NCI-H2029 (cell line): ENCODE measurements at regions not wholly inside any gene's neighbourhood (a gene's known extent, or its start where the extent isn't known, plus 50 kb on each side); places are given as distances from the start of the nearest gene placed in this dataset.

ENCODE experiments used
- DNase-seq: peaks from one replicate; lab custom pipeline; 2025; lab: John Stamatoyannopoulos, UW

DNA sequence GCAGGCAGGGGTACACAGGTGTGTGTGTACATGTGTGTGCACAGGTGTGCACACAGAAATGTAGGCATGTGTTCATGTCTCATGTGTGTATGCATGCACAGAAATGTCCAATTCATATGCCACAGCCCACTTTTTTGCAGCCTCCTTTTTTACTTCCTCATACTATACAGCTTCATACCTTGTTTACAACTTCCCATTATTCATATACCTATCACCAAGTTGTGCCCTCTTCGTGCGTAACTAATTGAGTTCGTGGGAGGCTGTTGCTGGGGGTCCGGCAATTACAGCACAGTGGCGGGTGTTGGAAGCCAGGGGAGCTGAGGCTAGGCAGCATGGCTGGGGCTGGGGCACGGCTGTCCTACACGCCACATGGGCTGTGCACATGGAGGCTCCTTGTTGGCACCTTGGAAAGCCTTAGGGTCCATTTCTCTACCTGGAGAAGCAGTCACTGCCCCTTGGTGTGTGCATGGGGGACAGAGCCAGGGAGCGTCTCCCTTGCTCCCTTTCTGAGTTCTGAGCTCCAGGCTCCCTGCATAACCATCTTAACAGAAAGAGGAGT lies 266.7 kb downstream of the ENGASE start:
- no peak for DNase-seq

DNA sequence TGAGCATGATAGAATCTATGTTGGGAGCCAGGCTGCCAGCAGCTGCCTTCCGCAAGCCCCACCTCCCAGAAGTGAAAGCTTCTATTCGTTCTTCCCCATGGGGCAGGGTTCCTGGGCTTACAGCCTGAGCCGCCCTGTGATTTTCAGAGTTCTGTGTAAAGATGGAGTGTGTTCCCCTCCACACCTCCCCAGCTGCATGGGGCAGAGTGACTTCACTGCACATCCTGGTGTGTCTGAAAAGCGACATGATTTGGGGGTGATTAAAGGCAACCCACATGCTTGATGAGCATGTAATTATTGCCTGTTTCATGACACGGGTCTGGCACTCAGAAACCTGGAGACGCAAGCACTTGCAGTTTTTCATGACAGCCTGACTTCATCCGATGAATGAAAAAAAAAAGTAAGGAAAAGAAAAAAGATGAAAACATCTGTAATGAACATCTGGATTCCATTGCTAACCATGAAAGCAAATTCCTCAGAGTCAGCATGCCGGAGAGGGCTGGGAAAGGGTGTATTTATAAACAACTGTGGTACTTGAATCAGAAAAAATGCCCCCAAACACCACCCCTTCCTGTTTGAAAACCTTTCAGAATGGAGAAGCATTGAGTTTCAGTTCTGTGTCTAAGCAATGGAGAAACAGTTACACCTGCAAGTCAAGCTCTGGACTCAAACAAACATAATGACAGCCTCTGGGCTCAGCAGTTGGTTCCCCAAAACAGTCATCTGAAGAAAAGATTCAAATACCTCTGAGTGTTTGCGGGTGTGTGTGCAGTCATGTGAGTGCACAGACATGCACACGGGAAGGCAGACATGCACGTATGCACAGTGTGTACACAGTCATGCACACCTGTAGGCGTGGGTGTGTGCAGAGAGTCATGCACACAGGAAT lies 266.0 kb downstream of the ENGASE start:
- DNase-seq: no peak

DNA sequence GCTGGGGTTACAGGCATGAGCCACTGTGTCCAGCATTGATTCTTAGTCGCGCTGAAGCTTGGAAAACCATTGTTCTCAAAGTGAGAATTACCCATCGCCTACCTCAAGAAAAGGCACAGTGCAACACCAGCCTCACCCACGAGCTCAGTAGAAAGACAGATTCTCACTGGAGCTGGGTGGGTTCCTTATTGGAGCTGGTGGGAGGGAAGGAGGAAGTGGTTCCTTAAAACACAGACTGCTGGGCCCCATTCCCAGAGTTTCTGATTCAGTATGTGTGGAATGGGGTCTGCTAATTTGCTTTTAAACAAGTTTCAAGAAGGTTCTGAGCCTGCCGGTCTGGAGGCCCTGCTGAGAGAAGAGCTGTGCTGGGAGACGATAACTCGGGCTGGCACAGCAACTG lies 264.7 kb downstream of the ENGASE start:
- no peak for DNase-seq

DNA sequence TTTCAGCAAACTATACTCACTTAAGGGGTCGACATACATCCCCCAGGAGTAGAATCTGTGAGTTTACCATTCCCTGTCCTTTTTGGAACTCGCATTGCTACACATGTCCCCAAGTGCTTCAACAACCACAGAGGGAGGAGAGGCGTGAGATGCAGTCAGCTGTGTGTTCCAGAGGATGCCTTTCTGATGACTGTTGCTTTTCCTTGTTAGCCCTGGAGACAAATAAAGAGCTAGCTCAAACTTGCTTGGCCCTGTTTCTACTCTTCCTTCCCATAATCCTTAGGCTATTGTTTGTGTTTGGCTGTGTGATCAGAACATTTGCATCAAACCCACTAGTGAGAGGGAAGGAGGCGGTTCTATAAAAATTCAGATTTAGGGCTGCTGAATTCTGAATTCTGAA lies 264.0 kb downstream of the ENGASE start:
- no peak for DNase-seq

DNA sequence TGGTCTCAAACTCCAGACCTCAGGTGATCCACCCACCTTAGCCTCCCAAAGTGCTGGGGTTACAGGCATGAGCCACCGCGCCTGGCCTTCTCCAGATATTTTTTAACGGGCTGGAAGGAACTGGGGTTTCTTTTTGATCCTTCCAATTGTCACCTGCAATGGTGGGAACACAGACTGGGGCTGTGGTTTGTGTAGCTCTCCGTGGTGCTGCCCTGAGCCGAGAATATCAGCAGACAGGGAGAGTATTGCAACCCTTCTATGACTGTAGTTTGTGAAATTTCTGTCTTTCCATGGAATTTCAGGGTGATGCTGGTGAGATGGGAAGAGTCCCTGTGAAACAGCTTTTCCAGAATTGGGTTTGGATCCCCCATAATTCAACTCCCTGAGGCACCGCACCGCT lies 263.5 kb downstream of the ENGASE start:
- no peak for DNase-seq

DNA sequence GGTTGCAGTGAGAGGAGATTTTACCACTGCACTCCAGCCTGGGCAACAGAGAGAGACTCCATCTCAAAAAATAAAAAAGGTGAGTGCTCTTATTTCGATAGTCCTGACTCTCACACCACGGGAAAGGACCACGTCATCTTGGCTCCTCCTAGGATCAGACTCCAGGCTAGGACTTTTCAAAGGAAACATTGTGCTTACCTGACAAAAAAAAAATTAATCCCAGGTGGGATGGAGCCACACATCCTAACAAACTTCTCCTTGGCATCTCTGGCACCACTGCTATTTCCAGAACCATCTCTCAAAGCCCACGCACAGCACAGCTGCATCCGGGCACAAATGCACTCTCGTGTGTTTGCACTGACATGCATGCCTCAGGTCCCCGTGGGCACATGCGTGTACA lies 262.4 kb downstream of the ENGASE start:
- no peak for DNase-seq

DNA sequence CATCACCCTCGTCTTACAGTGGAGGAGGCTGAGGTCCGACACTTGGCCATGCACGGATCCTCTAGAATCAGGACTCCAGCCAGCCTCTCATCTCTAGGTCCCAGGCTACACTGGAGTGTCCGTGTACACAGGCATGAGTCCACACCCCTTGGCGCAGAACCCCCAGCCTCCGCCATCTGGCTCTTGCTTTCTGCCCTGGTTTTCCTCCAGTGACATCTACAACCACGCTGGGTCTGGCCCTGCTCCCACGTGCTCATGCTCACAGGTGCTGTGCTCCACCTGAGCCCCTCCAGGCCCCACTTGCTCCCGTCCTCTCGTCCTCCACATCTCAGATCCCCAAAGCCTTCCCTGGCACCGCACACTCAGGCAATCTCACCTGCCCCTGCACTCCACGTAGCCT lies 260.8 kb downstream of the ENGASE start:
- no peak for DNase-seq

DNA sequence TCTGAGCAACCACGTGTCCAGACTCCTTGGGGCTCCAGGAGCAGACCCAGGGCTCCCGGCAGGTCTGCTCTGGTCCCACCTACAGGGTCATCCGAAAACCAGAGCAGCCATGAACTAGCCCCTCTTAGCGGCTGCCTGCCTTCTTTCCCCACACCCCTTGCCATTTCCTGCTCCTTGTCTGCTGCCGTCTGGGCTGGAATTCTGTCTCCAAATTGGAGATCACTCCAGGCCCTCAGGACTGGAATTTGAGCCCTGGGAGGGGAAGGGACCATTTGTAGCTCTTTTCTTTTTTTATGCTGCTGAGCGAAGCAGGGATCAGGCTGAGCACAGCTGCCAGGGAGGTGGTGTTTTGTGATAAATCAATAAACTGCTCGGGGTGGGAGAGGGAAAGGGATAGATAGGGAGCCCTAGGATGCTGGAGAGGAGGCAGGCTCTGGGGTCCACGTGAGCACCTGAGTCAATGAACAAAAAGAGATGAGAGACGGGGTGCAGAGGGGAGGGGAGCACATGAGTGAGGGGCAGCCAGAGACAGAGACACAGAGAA lies 257.5 kb downstream of the ENGASE start:
- no peak for DNase-seq

DNA sequence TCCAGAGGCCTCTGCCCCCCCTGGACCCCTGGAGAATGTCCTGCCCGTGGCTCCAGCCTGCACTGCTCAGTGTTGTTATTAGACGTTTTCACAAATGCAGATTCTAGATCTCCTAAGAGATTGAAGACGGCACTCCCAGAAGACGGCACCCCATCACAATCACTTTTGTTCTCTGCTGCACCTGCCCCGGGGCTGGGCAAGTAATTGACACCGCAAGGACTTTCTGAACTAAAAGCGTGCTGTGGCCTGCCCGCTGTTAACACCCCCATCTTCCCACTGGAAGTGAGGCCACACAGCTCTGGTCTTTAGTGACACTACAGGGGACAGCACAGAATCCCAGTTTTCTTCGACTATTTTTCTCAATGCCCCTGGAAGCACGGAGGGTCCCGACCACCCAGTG lies 256.9 kb downstream of the ENGASE start:
- no peak for DNase-seq

DNA sequence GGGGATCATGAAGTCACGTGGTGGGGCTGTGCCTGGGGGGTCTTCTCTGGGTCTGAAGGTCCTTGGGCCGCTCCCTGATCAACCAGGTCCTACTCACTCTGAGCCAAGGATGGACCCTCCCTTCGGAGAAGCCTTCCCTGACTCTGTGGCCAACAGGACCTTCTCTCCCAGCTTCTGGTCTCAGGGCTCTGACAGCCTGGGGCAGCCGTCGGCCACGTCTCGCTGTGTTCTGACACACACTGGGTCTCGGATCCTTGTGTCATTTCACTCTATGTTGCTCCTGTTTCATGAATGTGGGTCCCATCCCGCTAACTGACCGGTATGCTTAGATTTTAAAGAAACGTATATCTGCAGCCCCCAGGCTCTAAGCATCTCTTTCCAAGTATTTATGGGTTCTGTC lies 256.1 kb downstream of the ENGASE start:
- DNase-seq: no peak

DNA sequence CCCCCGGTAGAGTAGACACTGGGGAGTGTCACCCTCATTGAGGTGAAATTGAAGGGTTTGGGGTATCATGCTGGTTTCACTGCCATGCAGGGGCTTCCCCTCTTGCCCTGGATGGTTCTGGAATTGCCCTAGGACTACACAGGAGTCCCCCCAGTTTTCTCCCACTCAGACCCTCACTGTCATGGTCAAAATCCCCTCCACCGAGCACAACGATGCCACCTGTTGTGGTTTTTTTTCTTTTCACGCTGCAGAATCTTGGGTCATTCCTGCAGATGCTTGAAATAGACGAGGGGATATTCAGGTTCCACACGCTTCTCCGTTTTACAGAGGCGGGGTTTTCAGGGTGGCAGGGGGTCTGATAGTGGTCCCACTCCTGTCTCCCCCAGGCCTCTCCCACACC lies 255.6 kb downstream of the ENGASE start:
- DNase-seq: no peak

DNA sequence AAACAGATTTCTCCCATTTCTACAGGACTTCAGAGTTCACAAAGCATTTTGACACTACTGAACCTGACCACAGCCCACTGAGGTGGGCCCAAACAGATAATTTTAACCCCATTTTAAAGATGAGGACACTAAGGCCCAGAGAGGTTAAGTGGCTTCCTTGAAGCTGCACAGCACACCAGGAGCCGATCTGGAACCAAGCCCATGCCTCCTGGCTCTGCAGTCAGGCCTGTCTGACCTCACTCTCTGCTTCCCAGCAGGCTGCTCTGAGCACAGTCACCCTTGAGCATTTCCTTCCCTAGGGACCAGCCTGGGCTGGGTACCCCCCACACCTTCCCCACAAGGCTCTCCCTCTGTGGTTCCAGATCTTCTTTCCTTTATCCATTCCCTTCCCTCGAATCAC lies 252.2 kb downstream of the ENGASE start:
- no peak for DNase-seq

DNA sequence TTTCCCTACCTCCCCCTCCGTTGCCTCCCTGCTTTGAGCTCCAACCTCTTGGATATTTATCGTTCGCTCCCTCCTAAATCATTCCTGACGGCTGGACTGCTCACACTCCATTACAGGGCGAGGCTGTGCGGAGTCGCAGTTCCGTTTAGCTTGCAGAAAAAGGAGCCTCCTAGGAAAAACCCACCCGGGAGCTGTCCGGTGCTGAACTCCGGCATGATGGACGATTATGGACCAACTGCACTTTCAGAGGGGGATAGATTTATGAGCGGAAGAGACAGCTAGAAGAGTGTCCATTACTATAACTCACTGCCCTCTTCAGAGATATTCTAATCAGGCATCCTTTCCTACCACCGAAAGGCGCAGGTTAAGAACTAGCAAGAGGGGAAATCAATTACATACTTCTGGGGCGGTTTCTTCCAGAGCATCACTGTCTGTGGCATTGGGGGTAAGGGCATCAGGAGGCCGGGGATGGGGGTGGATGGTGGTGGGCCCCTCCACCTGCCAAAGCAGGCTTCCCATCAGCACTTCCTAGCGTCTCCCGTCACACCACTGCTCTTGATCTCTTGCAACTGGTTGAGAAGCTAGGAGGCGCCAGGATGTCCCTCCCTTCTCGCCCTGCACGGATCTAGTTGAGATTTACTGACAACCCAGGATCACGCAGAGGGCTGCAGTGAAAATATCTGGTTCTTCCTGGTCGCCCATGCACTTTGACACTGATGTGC lies 251.2 kb downstream of the ENGASE start:
- DNase-seq: no peak

DNA sequence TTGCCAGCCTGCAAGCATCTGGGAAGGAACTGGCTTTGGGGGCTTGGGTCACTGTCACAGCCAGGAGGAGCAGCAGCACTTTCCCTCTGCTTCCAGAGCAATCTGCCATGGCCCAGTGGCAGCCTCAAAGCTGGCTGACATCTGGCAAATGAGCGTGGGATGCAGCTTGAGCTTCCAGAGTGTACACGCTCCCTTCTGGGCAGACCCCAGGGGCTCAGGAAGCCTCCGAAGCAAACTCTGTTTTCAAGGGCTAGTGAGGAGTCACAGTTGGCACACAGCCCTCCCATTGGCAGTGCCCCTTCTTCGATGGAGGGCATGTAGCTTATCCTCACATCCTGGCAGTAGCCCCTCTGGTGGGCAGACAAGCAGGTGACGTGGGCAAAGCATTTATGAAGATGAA lies 249.6 kb downstream of the ENGASE start:
- no peak for DNase-seq

DNA sequence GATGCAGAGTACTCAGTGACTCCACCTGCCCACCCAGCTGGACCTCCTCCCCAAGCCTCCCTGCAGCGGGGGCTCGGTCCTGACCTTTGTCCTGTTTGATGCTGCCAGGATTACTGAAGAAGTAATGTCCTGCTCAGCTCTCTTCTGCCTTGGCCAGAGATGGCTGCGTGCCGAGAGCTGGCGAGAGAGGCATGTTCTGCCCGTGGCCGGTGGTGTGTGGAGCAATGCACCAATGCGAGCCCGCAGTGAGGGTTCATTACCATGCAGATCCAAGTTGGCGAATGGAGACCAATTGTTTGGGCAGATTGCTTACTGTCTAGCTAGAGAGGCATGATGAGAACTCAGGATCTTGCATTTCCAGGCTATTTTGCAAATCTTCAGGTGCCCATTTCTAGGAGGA lies 248.9 kb downstream of the ENGASE start:
- no peak for DNase-seq

DNA sequence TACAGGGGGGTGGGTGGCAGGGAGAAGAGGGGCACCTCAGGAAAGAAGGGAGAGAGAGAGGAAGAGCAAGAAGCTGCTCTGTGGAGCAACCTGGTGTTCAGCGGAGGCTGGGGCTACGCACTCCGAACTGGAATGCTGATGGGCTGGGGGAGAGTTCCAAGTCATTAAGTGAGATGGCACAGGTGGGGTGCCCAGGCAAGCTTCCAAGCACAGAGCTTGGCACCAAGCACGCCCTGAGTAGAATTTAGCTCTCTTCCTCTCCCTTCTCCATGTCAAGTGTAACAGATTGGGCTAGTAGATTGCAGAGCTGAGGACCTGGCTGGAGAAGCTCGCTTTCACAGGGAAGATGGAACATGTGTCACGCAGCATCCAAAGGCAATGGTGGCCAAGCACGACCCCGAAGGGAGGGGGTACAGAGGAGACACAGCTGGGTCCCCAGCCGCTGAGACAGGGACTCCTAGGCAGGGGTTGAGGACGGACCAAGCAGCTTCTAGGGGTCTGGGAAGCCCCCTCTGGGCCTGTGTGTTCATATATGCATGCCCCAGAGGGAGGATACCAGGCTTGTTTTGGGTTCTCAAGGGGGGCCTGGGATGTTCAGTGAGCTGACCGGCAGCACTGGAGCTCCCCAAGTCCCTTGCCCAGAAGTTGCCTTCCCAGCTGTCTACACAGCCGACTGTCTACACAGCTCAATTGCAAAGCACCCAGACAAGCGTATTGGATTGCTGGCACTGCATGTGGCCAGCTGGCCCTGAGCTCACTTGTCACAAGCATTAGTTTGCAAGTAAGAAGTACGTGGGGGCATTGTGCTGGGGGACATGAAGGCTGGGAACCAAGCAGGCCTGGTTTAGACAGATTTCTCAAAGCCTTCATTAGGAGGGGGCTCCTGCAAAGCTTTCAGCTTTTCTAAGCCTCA lies 247.8 kb downstream of the ENGASE start:
- DNase-seq: no peak

DNA sequence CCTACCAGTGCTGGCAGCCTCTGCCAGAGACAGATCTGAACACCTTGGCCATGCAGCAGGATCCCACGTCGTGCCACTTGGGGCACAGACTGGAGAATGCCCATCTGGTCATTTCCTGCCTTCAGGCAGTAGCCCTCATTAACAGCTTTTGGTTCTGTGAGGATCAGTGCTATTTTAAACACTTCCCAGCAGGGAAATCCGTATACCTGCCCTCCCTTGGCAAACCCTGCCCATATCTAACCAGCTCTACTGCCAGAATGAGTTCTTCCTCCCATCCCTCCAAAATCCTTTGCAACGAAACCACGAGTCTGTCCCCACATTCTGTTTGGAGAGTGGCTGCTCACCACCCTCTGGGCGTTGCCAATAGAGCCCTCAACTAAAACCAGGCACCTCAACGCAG lies 245.7 kb downstream of the ENGASE start:
- DNase-seq: no peak

DNA sequence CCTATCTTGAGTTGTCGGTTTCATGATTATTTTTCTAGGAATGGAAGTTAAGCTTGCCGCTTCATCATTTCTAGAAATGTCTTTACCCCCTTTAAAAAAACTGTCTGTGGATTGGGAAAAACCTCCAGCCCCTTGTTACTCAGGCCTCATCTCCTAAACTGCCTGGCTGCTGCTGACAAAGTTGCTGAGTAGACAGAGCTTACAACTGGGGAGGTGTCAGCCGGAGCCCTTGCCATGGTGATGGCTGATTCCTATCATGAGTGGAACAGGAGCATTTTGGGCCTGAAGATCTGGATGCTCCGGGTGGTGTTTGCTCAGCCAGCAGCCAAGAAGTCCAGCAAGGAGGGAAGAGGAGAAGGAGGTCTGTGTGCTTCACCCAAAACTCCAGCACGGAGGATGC lies 243.3 kb downstream of the ENGASE start:
- DNase-seq: no peak

DNA sequence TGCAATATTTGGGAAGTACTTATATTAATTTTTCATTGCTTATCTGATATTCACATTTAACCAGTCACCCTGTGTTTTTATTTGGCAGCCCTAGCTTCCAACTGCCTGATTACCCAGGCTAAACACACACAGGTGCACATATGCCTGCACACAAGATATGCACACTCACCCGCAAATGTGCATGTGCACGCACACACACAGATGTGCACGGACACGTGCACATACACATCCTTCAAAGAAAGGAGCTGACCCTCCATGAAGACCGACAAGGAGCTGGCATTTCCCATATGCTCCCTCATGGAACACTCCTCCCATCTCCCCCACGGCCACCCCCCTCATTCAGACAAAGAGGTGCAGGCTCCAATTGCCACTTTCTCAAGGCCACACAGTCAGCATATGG lies 242.2 kb downstream of the ENGASE start:
- no peak for DNase-seq

DNA sequence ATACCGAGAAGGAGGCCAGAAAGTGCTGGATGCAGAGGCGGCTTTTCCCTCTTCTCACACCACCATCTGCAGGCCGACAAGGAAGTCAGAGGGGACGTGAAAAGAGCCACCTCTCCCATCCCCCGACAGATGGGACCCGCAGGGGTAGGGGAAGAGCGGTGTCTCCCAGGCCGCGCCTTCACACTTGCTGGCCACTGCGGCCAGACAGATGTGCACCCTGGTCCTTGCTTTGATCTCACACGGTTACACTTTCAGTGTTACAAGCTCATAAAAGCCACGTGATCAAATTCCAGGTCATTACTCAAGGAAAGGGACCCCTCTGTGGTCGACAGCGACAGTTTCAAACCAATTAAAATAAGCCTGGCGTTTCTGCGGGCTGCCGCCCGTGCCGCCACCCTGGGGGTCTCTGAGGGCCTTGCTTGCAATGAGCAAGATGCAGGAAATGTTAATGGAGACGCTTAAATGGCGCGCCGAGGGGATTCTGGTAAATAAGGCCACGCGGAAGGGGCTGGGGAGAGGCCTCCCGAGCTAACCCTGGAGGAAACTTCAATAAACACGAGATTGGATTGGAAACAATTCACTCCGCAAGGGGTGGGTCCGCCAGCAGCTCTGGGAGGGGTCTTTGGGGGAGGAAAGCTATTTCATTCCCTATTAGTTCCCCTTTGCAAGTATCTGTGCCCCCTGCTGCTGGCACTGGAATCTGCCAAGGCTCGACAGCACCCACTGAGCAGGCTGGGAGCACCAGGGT lies 240.9 kb downstream of the ENGASE start:
- DNase-seq: no peak
